Prostate gland (tissue), 2 donors: ENCODE measurements at regions not wholly inside any gene's neighbourhood (a gene's known extent, or its start where the extent isn't known, plus 50 kb on each side); places are given as distances from the start of the nearest gene placed in this dataset.

ENCODE experiments used
- DNase-seq: peaks from one replicate; pipeline ENCODE4 v3.0.0-alpha.2; 2019; ENCODE audit warnings: low spot score
- H3K27ac ChIP-seq, 2 donors: fragments of 200-600 bp; sonication (generic); 2 replicates each; pipeline ENCODE4 v1.5.1; 2017 to 2019
- H3K27me3 ChIP-seq: fragments of 200-600 bp; sonication (generic); replicated peaks from 2 replicates; pipeline ENCODE4 v1.5.1; 2019; ENCODE audit not compliant: insufficient read depth
- H3K36me3 ChIP-seq, 2 donors: fragments of 200-600 bp; sonication (generic); 1 replicate in 1 of 2; 2 replicates in 1 of 2; pipeline versions ENCODE4 v1.5.1 to v1.8.1; 2017 to 2019
- H3K4me1 ChIP-seq: fragments of 200-600 bp; sonication (generic); replicated peaks from 2 replicates; pipeline ENCODE4 v1.5.1; 2019
- H3K4me3 ChIP-seq, 2 donors: fragments of 200-600 bp; sonication (generic); 2 replicates each; pipeline ENCODE4 v1.5.1; 2017 to 2019
- H3K9me3 ChIP-seq: fragments of 200-600 bp; sonication (generic); 2 replicates; pipeline ENCODE4 v1.5.1; 2017
- CTCF ChIP-seq, 4 experiments: fragments of 200-600 bp in 2 of 4; fragments of 450-650 bp in 2 of 4; sonication (generic) in 2 of 4; IDR thresholded peaks; 1 replicate in 3 of 4; 2 replicates in 1 of 4; pipeline ENCODE4 v1.5.1; 2016 to 2019; ENCODE audit warnings: antibody characterized with exemption in 4 of 4, mild to moderate bottlenecking in 2 of 4, moderate library complexity in 2 of 4
- POLR2A ChIP-seq: fragments of 450-650 bp; IDR thresholded peaks from one replicate; pipeline ENCODE4 v1.6.1; 2016; ENCODE audit warnings: antibody characterized with exemption, mild to moderate bottlenecking
- POLR2AphosphoS5 ChIP-seq: sonication (generic); formaldehyde crosslinking; IDR thresholded peaks from one replicate; pipeline ENCODE4 v1.6.1; 2017; ENCODE audit warnings: antibody characterized with exemption
- WGBS: methylation state at CpG from one replicate; pipeline ENCODE4 v1.1.5; 2018; 5-methylcytosine and 5-hydroxymethylcytosine counted together
- intact Hi-C: fragments of 100-400 bp; cut with DNase I; formaldehyde crosslinking; loops from one replicate; pipeline ENCODE4 v1.14.2; 2022

- Histone ChIP-seq H3K36me3 (no peaks in the 10 kb centered on the region), H3K27me3 (no peaks in the 10 kb centered on the region), H3K4me3 (no peak overlapping the region), H3K4me1 (no peaks in the 10 kb centered on the region), H3K27ac (no peak overlapping the region), H3K9me3 (no peaks in the 10 kb centered on the region)
- no peak for DNase-seq
- WGBS: 82% methylated on average over 4 of the region's 4 CpGs
- intact Hi-C loops: no loop called here
- TF ChIP-seq POLR2A (no peak), POLR2AphosphoS5 (no peak), CTCF (IDR thresholded peaks at IDR 0.05) (no peak)
These were observed 226.0 kb upstream of the TANK start for GRCh38 chr2:160934263-160934662.

- Histone ChIP-seq H3K27ac (no peak overlapping the region), H3K4me3 (no peak overlapping the region), H3K27me3 (no peaks in the 10 kb centered on the region), H3K9me3 (no peaks in the 10 kb centered on the region), H3K4me1 (no peaks in the 10 kb centered on the region), H3K36me3 (no peaks in the 10 kb centered on the region)
- TF ChIP-seq POLR2A (no peak), POLR2AphosphoS5 (no peak), CTCF (IDR thresholded peaks at IDR 0.05) (no peak)
- WGBS: 84% methylated on average over 2 of the region's 2 CpGs
- intact Hi-C loops: no loop called here
- no peak for DNase-seq
These were observed 225.2 kb upstream of the TANK start for GRCh38 chr2:160934991-160935390.

GRCh38 chr2:160936044-160936806, 224.0 kb upstream of the TANK start:
- TF ChIP-seq CTCF (IDR thresholded peaks at IDR 0.05) (no peak), POLR2A (no peak), POLR2AphosphoS5 (no peak)
- no peaks in the 10 kb centered on the region for H3K9me3 ChIP-seq
- WGBS: 86% methylated on average over 5 of the region's 5 CpGs
- H3K4me3 ChIP-seq: no peak overlapping the region
- H3K27ac ChIP-seq: no peak overlapping the region
- intact Hi-C loops: no loop called here
- DNase-seq: no peak
- H3K27me3 ChIP-seq: no peaks in the 10 kb centered on the region
- H3K36me3 ChIP-seq: no peaks in the 10 kb centered on the region
- no peaks in the 10 kb centered on the region for H3K4me1 ChIP-seq

DNA sequence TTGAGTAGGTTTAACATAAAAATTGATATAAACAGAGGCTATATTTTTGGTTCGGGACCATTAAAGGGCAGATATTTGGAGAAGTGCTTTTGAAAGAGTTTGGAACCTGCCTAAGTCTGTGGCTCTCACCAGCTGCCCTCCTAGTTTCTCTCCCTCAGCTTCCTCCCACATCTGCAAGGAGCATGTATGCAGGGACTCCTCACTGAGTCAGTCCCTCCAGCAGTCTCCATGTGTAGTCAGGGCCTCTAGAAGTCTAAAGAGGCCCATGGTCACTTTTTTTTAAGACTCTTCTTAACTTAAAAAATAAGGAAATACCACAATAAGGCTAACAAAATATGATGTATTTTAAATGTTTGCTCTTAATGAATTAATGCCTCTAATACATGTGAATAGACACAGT, 220.0 kb upstream of the TANK start:
- no peak for DNase-seq
- no peak overlapping the region for H3K4me3 ChIP-seq
- no peaks in the 10 kb centered on the region for H3K36me3 ChIP-seq
- 92% methylated on average over 1 of the region's 1 CpG for WGBS
- H3K4me1 ChIP-seq: no peaks in the 10 kb centered on the region
- H3K9me3 ChIP-seq: no peaks in the 10 kb centered on the region
- no peak for TF ChIP-seq CTCF (IDR thresholded peaks at IDR 0.05)
- no peak for TF ChIP-seq POLR2AphosphoS5
- TF ChIP-seq POLR2A: no peak
- H3K27me3 ChIP-seq: no peaks in the 10 kb centered on the region
- intact Hi-C loops: no loop called here
- H3K27ac ChIP-seq: no peak overlapping the region

GRCh38 chr2:160940699-160941098, 219.5 kb upstream of the TANK start:
- peak; percentile 23 for DNase-seq

More at GRCh38 chr2:160940699-160941098, 219.5 kb upstream of the TANK start:
- no peak for TF ChIP-seq POLR2A
- peak; percentile 5 for TF ChIP-seq POLR2AphosphoS5
- Histone ChIP-seq H3K27ac (no peak overlapping the region), H3K4me1 (no peaks in the 10 kb centered on the region), H3K27me3 (no peaks in the 10 kb centered on the region), H3K36me3 (no peaks in the 10 kb centered on the region), H3K9me3 (no peaks in the 10 kb centered on the region), H3K4me3 (no peak overlapping the region)
- intact Hi-C loops: no loop called here
- WGBS: 50% methylated on average over 2 of the region's 2 CpGs
